GM21360 (cell line): ENCODE measurements at regions not wholly inside any gene's neighbourhood (a gene's known extent, or its start where the extent isn't known, plus 50 kb on each side); places are given as distances from the start of the nearest gene placed in this dataset.

Experiments
- ATAC-seq: cut with Tn5 transposase; IDR thresholded peaks from one replicate; pipeline ENCODE4 v1.9.1; 2021; ENCODE audit warnings: mild to moderate bottlenecking, moderate library complexity; ENCODE audit not compliant: unreplicated experiment

DNA sequence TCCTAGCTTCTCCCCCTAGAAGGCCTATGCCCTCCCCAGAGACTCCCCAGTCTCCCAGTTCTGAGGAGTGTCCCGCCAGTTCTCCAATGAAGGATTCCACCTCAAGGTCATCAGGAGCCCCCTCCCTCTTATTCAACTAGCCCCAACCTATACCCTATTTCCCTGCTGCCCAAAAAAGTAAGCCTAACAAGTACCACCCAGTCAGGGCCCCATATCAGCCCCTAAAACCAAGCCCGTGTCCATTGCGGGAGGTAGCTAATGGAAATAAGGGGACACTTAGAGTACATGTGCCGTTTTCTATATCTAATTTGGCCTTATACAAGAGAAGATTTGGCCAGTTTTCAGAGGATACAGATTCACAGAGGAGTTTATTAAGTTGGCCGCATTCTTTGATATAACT lies 416.2 kb downstream of the MATN1 start:
- ATAC-seq, result no peak

DNA sequence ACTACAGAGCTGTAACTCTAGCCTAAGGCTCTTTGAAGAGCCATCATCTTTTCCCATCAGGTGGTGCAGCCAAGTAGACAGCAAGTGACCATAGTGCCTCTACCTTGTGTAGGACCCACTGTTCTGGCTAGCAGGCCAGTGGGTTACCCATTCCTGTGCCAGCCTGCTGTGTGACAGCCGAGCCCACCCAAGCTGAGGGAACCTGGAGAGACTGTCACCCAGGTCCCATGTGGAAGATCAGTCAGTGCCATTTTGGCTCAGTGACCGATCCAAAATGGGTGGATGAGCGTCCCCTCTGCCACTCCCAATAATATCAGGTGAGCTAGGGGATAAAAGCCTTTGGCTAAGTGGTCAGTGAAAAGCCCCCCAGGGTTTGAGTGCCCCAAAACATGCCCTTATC lies 417.9 kb downstream of the MATN1 start:
- ATAC-seq, result no peak

DNA sequence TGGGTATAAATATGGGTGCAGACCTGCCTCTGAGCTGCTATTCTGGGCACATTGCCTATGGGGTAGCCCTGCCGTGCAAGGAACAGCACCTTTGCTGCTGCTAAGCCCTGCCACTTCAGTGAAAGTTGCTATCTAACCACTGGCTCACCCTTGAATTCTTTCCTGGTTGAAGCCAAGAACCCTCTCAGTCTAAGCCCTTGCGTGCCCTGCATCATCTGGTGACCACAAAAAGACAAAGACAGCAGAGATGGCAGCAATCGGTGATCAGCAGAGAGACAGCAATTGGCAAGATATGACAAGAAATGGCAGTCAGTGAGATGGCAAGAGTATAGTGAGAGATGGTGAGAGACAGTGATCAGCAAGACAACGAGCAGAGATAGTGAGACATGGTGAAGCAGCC lies 418.3 kb downstream of the MATN1 start:
- no peak for ATAC-seq

DNA sequence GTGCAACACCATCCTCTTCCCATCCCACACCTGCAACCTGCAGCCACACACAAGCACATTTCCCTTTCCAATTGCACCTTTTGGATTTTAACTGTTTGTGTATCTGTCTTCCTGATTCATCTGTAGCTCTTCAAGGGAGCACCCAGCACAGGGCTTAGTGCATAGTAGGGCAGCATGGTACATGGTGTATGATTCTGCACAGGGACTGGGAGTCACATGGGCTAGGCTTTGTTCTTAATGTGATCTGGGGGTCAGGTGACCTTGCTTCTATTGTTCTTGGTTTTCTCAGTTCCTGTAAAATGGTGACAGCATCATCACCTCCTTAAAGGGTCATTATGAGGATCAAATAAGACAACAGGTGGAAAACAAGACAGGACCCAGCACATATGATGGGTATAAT lies 419.3 kb downstream of the MATN1 start:
- no peak for ATAC-seq

DNA sequence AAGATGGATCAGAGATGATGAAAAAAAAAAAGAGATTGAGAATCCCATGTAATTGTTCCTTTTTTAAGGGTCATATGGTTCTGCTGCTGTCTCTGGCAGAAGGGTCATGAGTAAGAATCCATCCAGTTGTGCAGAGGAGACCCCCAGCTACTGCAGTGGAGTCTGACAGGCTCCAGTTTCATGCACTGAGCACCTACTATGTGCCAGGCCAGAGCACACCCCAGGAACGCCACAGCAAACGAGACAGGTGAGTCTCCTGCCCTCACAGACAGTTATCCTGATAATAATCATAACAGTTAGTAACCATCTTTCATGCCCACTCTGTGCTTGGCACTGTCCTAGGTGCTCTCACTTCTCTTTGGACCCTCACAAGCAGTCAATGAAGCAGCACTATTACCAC lies 420.0 kb downstream of the MATN1 start:
- ATAC-seq, result no peak

DNA sequence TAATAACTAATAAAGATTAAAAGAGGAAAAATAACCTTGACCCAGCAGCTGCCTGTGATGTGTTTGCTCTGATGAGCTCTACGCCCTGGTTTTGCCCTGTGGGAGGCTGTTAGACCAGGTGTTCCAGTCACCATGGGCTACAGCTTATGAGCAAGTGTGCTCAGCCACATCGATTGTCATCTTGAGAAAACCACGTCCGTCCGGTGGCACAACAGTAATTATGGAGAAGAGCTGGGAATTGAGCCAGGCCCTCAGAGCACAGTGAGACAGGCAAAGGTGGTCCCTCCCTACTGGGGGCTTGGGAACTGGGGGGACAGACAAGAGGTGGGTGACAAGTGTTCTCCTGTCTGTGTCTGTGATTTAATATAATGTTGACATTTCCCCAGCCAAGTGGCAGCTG lies 420.5 kb downstream of the MATN1 start:
- ATAC-seq, result no peak

DNA sequence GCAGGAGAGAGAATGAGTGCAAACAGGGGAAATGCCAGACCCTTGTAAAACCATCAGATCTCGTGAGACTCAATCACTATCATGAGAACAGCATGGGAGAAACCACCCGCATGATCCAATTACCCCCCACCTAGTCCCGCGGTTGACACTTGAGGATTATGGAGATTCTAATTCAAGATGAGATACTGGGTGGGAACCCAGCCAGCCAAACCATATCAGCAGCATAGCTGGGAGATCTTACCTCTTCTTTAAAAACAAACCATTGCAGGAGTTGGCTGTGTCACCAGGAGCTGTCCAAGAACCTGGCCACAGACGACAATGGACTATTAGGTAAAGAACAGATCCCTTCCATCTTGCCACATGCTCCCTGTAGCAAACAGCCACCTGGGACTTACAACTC lies 422.7 kb downstream of the MATN1 start:
- no peak for ATAC-seq

DNA sequence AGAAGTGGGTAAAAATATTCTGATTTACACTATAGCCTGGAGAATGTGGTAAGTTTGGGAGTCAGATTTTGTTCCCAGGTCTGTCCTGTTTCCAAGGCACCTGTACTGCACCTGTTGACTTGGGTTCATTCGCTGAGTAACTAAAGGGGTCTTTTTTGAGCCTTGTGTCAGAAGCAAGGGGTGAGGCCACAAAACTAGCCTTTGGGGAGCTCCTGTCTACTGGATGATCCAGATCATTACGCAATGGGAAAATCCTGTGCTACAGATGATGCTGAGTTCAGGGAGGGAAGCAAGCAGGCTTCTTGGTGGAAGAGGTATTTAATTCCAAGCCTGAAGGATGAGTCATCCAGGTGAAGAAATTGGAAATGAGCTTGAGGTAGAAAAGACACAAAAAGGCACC lies 424.0 kb downstream of the MATN1 start:
- ATAC-seq, result no peak

DNA sequence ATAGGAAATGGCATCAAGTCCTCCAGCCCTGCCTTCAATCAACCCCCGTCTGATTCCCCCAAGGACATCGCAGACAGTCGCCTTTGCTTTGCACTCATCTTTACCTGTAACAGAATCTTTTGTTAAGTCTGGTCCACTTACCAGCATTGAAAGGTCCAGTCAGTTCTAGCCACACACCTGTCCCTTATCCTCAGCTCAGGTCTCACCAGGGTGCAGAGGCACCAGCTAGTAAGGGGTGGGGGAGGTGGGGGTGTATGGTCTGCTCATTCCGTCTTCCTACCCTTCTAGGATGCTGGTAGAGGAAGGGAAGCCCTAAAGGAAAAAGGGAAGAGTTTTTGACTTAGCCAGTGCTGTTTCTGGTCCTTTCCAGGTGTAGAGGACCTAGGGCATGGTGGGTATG lies 427.7 kb downstream of the MATN1 start:
- no peak for ATAC-seq

DNA sequence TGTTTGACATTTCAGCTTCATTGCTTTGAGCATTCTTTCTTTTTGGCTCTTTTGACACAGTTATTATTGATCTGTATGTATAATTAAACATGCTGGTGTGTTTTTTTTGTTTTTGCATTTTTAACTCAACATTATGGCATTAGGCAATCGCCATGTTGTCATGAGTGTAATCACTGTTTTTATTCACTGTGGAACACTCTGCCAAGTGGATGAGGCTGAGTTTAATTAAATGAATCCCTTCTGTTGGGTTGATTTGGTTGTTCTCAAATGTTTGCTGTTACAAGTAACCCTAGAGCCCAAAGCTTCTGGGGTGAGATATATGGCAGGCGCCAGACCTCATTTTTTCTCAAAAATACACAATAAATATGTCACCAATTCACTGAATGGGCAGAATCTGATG lies 428.1 kb downstream of the MATN1 start:
- no peak for ATAC-seq

DNA sequence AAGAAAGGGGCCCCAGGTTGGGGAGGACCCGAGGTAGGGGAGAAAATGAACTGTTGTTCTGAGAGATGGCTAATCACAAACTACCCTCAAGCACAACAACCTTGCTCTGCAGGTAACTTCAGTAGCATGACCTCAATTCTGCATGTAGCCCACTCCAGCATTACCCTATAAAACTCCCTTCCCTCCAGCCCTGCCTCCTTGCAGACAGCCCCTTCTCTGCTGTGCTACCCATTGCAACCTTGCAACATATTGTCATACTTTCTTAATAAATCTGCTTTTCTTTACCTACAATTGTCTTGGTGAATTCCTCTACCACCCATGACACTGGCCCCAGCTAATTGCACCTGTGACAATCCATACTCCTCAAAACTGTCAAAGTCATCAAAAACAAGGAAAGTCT lies 428.9 kb downstream of the MATN1 start:
- no peak for ATAC-seq

DNA sequence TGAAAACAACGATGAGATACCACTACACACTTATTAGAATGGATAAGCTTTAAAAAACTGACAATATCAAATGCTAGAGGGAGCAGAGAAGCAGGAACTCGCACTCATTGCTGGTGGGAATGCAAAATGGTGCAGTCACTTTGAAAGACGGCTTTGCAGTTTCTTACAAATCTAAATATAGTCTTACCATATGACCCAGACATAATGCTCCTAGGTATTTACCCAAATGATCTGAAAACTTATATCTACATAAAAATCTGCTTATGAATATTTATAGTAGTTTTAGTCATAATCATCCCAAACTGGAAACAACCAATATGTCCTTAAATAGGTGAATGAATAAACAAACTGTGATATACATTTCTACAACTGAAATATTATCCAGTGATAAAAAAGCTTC lies 430.9 kb downstream of the MATN1 start:
- ATAC-seq, result no peak

DNA sequence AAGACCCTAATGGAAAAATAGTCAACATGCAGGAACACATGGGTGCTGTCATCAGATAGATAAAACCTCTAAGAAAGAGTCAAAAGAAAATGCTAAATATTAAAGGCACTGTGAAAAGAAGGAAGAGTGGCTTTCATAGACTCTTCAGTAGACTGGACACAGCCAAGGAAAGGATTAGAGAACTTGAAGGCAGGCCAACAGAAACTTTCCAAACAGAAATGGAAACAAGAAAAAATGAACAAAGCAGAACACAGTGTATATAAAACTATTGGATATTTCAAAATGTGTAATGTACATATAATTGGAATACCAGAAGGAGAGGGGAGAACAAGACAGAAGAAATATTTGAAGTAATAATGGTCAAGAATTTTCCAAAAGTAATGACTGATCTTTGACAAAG lies 431.9 kb downstream of the MATN1 start:
- ATAC-seq, result no peak

DNA sequence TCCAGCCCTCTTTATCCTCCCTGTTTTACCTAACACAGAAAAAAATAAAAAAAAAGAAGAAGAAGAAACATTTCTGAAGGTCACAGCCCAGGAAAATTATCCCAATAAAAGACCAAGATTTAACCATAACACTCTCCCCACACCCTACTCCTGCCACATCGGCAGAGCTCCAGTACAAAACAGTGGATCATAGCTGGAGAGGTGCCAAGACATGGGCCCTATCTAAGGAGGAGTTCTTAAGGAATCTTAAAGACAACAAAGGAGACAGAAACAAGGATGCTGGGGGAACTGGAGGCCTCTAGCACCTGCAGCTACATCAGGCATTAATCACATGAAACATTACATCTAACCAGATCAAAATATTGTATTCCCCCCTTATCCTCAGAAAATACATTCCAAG lies 432.8 kb downstream of the MATN1 start:
- no peak for ATAC-seq

DNA sequence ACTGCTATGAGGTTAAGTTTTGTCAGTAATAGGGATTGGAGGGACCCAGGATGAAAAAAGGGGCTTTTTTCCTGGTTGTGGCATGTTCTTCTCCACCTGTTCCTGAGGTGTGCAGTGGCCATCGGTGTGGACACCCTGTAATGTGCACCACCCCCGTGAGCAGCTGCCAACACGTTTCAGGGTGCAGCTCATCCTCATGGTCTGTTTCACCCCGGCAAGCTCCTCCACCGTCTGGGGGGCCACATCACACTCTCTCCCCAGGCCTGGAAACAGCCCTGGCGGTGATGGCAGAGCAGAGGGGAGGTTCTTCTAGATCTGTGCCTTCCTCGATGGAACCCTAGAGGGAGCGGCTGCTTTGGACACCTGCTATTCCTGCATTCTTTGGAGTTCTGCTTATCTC lies 435.4 kb downstream of the MATN1 start:
- ATAC-seq, result no peak

DNA sequence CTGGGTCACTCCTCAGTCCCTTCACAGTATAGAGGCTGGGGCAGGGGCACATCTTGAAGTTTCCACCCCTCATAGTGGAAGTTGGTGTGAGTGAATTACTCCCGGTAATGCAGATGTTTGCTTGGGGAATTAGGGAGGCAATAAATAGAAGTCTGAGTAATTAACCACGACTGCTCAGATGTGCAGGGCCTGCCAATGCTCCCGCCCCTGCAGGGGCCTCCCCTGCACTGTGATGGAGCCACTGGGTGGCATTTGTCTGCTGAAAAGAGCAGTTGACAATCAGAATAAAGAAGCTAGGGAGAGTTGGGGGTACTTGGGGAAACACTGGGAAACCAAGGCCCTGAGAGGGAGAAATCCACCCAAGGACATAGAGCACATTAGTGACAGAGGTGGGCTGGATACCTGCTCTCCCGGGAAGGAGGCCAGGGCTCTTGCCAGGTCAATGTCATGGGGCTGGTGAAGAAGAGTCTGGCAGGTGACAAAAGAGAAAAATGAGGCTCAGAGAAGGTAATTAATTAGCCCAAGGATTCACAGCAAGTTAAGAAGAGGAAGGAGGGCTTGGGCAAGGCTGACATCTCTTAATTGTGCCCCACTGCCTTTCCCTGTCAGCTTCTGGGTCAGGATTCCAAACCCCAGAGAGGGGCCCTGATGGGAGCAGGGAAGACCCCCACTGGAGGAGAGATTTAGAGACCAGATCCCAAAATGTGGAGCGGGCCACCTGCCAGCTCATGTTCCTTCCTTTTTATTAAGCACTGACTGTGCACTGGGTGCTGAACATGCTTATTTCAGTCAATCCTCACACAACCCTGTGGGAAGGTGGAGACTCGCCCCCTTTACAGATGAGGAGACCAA lies 436.2 kb downstream of the MATN1 start:
- no peak for ATAC-seq

DNA sequence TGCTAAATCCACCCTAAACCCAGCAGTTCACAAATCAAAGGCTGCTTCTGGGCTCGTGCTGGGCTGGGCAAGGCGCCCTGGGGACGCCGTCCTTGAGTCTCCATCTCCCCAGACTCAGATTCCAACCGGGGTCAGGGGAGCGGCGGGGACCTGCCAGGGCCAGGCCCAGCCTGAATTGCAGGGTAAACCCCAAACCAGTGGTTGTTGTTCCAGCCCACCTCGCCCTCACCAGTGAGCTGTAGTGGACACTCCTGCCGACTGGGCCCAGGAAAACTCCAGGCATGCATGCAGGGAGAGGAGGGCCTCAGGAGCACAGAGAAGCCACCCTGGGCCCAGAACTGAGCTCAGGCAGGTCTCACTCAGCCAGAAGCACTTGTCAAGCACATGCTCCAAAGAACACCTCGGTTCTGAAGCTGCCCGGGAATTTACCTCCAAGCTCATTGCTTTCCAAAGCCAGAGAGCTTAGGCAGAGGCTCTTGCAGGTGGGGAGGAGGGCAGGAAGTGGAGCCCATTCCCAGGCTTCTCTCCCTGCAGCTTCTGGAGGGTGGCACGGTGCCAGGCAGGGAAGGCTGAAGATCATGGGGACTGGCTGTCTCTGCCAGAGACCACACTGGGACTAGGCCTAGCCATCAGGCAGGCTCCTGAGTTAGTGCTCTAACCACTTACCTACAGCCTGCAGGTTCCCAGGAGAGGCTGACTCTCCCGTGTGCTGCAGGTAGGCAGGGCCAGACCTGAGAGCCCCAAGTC lies 437.0 kb downstream of the MATN1 start:
- no peak for ATAC-seq

DNA sequence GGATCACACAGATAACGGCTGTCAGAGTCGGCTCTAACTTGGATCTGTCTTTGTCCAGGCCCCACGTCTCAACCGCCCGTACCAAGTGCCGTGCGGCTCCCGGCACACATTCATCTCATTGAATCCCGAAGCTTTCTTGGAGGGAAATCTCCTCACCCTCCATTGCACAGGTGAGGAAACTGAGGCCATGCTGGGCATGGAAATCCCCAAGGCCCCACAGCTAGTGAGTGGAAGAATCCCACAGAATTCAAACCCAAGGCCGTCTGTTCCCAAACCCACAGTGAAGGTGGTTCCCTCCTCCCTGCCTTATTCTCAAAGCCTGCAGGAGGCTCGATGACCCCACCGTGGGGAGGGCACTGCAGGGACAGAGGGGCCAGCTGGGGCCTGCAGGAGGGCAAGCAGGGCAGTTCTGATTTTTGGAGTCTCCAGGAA lies 437.9 kb downstream of the MATN1 start:
- no peak for ATAC-seq

DNA sequence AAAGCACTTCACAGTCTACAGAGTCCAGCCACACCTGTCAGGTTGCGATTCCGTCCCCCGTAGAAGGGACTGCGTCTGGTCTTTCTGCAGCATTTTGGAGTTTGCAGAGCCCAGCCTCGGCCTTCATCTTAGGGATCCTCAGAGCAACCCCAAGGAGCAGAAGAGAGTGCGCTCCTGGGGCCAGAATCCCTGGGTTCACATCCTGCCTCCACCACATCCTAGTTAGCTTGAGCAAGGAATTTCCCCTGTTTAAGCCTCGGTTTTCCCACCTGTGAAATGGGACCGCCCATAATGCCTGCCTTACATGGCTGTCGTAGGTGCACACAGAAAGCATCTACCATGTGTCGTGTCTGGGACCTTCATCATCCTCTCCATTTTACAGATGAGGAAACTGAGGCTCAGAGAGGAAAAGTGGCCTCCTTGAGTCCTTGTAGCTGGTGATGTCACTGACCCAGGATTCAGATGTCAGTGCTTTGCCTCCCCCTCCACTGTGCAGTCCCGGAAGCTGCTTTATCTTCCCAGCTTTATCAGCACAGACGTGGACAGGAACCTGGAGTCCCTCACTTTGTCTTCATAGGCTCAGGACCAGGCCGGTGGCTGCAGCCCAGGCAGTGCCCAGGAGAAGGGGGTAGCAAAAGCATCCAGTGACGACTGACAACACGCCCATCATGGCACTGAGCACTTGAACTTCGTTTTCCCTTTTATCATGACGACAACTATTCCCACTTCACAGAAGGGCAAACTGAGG lies 438.5 kb downstream of the MATN1 start:
- no peak for ATAC-seq

DNA sequence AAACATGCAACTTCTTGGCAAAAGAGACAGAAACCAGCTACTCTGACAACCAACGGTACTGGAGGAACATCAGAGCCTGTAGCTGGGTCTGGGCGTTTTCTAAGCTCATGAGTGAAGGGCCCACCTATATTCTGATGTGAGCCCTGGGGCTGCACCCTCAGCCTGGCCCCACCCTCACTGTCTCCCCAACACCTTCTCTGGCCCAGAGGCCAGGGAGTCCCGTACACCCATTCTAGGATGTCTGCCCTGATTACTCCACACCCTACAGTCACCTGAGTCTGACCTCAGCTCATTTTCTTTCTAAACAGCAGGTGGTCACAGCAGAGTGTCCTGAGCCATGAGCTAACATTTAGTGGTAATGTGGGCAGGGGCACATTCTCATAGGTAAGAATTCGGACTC lies 439.2 kb downstream of the MATN1 start:
- ATAC-seq, result no peak

DNA sequence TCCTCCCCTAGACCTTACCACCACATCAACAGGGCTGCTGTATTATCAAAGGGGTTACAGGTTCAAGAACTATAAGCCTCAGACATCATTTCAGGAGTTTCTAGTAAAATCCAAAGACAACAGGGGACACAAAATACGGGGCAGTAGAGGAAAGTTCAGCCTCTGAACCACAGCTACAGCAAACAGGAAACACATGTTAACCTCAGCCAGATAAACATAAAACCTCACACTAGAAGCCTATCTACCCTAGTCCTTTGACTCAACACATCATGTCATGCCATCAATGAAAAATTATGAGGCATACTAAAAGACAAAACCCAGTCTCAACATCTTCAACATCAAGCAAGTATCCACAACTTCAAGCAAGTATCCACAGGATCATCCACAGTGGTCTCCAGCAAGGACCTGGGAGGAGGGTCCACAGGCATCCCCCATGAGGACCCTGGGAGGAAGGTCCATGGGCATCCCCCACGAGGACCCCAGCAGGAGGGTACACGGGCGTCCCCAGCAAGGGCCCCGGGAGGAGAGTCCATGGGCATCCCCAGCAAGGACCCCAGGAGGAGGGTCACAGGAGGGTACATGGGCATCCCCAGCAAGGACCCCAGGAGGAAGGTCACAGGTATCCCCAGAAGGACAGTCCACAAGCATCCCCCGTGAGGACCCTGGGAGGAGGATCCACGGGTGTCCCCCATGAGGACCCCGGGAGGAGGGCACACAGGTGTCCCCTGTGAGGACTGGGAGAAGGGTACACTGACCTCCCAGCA lies 440.0 kb downstream of the MATN1 start:
- ATAC-seq, result no peak
